HG02571 (cell line): ENCODE measurements at regions not wholly inside any gene's neighbourhood (a gene's known extent, or its start where the extent isn't known, plus 50 kb on each side); places are given as distances from the start of the nearest gene placed in this dataset.

Source experiments
- ATAC-seq: cut with Tn5 transposase; IDR thresholded peaks from one replicate; pipeline ENCODE4 v1.9.1; 2021; ENCODE audit warnings: mild to moderate bottlenecking, moderate library complexity; ENCODE audit not compliant: unreplicated experiment

- no peak for ATAC-seq
Measured at GRCh38 chr5:110027527-110028322, 338.0 kb downstream of the MAN2A1 start.

DNA sequence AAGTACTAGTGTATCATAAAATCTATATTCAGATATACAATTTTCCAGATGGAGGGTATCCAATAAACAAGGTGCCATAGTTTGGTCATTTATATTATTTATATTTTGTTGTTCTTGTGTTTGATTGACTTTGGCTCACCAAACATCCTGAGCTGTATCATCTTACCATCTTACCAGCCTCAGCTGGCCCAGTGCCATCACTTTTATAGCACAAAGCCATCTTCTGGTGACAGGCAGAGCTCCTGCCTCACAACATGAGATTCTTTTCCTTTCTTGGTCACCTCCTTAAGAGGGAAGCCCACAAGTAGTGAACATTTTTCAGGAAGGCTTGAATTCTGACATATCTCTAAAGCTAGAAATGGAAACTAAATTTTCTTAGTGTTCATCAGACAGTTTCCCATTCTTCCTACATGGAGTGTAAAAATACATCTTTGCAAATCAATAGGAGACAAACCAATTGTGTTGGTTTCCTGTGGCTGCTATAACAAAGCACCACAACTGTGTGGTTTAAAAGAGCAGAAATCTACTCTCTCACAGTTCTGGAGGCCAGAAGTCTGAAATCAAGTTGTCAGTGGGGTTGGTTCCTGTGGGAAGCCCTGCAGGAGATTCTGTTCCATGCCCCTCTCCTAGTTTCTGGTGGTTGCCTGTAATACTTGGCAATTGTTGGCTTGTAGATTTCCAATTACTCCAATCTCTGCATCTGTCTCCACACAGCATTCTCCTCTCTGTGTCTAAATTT is 341.8 kb downstream of the MAN2A1 start:
- ATAC-seq = no peak

GRCh38 chr5:110032376-110032775 is 342.6 kb downstream of the MAN2A1 start:
- no peak for ATAC-seq

DNA sequence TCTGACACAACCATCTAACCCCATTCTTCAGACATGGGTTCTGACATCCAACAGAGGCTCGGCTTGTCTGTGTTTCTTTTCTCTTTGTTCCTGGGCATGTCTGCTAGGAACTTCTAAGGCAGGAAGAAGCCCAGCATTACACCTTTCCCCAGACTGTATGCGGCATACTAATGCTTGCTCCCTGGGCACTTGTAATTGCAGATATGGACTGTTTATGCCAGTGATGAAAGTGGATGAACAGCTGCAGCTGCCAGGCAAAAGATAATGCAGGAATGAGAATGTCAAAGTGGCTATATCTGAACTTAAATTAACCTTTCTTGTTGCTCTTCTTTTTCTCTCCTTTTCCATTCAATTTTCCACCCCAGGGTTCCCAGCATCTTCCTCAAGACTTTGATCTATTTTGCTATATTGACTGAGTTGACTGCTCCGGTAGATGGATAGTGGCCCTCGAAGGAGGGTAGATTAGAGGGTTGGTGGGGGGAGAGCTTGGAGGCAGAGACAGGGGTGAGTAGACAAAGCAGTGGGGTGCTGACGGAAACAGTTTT is 344.4 kb downstream of the MAN2A1 start:
- ATAC-seq = no peak

DNA sequence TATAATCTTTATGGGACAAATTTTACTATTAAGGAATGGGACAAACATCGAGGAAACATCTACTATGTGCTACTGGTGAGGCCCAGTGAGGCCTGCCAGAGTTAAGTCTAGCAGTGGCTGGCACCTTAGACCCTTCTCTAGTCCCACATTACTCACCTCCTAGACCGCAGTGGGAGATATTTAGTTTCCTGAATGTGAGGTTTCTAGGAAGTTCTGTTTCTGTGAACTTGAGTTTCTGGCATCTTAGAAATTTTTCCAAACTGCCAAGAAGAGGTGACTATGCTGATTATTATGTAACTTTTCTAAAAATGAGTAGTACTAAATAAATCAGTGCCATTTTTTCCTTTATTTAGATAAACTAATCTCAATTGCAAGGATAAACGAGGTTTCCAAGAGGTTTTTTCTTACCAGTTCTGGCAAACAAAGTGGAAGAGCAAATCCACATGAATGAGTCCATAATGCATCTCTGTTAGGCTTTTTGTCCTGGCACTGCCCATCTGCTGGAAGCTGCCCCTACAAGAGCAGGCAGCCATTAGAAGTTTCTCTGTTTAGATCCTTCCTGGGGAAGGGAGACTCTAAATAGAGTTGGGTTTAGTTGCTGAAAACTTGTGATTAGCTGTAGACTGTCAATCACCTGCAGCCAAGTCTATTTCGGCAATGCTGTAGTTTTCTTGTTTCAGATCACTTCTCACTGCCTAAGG is 348.7 kb downstream of the MAN2A1 start:
- no peak for ATAC-seq

DNA sequence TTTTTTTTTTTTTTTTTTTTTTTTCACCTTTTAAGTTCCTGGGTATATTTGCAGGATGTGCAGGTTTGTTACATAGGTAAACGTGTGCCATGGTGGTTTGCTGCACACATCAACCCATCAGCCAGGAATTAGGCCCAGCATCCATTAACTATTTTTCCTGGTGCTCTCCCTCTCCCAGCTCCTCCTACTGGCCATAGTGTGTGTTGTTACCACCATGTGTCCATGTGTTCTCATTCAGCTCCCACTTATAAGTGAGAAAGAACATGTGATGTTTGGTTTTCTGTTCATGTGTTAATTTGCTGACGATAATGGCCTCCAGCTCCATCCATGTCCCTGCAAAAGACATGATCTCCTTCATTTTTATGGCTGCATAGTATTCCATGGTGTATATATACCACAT is 350.5 kb downstream of the MAN2A1 start:
- ATAC-seq = no peak

GRCh38 chr5:110043025-110043424 is 353.3 kb downstream of the MAN2A1 start:
- no peak for ATAC-seq

DNA sequence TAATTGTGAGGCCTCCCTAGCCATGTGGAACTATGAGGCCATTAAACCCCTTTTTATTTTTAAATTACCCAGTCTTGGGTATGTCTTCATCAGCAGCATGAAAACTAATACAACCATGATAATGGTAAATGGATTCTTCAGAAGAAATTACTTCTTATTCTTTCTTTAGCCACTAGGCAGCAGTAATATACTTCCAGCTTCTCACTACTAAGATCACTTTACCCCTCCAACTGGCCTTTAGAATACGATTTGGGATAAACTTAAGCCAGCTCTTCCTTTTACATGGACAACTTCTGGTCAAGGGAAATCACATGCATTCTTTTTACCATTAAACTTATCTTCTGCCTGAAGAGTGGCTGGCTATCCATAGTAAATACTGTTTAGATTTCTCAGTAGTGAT is 355.4 kb downstream of the MAN2A1 start:
- no peak for ATAC-seq

DNA sequence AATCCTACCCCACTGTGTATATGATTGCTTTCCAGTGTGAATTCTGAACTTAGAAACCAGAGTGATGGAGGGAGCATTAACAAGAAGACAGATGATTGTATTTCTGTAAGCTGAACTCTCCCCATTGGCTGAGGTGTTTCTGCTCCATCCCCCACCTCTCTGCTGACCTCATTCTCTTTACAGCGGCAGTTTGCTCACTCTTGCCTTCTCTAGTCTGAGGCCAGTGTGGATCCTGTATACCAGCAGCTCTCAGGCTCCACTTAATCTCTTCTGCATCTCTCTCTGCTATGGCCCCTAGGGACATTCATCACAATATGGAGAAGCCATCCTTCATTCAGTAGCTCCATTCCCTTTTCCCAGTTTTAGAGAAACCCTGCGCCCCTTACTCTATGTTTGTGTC is 358.8 kb downstream of the MAN2A1 start:
- ATAC-seq = no peak

DNA sequence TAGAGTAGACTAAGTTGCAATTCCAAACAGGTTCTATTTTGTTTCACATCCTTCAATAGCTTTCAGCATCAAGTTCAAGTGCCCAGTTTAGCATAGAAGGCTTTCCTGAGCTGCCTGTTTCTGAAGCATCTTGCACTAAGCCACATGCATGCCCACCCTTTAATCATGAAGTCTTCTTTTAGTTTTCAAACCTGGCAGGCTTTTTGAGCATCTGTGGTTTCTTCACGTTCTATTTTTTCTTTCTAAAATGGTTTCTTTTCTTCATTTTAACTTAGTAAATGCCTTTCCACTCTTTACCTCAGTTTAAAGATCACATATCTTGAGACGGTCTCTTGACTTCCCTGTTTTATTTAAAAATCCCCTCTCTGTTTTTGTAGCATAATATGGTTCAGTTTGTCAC is 360.1 kb downstream of the MAN2A1 start:
- ATAC-seq = no peak

GRCh38 chr5:110050640-110051345 is 361.1 kb downstream of the MAN2A1 start:
- no peak for ATAC-seq

- no peak for ATAC-seq
Measured at GRCh38 chr5:110053205-110053604, 363.5 kb downstream of the MAN2A1 start.

GRCh38 chr5:110053824-110054223 is 364.1 kb downstream of the MAN2A1 start:
- ATAC-seq = no peak

DNA sequence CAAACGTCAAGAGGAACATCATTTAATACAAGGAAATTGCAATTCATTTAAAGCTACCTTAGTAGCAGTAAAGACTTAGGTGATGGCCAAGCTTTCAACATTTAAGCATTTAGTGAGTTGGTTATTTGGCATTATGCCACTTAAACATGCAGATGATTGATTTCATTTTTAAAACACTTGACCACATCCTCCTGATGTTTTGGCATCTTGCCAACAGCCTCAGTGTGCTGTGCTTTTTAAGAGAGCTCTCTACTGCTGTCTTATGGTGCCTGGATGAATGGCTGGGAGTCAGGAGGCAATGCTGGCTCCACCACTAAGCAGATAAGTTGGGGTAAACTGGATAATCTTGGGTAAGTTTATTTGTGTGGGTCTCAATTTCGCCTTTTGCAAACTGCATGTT is 364.5 kb downstream of the MAN2A1 start:
- ATAC-seq = no peak

- no peak for ATAC-seq
Measured at GRCh38 chr5:110055302-110055701, 365.6 kb downstream of the MAN2A1 start.

GRCh38 chr5:110056580-110057114 is 366.9 kb downstream of the MAN2A1 start:
- no peak for ATAC-seq

DNA sequence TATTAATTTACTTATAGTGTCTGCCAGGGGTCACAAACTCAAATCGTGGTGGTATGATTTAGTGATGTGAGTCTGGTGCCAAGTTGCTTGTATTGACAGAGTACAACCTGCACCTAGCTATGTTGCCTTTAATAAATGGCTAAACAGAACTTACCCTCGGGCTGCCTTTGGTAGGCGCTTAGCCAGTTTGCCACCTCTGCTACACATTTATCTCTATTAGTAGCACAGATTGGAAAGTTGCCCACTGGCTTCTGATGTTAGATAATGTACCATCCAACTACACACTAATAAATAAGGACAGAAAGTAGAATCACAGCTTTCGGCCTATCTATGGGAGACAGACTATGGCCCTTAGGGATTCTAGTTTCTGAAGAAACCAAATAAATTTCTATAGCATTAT is 368.4 kb downstream of the MAN2A1 start:
- no peak for ATAC-seq

GRCh38 chr5:110062246-110062645 is 372.5 kb downstream of the MAN2A1 start:
- no peak for ATAC-seq

DNA sequence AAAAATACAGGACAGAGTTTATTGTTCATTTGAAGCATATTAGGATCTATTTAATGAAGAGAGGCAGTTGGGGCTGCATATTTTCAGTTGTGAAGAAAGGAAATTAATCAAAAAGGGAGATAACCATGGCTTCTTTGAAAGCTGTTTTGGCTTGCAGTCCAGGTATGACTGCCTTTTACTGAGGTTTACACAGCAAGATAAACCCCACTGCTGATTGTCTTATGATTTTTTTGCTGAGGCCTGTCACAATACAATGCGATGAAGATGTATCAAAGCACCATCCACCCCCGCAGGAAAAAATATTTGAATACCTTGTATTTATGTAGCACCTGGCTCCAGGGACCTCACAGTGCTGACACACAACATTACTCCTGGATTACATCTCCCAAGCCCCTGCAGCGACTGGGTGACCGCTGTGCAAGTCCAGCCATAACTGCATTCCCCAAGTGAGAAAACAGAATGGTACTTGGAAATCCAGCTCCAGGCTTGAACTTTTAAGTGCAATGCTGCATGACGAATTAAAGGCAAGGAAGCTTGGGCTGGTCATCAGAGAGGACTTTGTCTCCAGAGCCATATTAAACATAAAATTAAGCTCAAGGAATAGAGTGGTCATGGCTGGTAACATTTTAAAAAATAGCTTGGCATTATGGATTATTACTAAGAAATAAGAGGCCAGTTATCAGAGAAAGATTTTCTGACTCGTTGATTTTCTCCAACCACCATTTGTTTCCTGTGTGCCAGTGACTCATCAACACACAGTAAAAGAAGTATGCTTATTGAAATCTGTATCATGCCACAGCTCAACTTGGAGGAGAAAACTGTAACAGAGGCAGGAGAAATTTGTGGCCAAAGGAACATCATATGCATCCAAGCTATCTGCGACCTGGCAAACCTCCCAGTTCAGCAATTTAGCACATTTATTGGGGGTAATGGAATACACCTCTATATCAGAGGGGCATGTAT is 374.2 kb downstream of the MAN2A1 start:
- no peak for ATAC-seq
